Hematopoietic multipotent progenitor cell treated with erythropoietin and hydrocortisone succinate and interleukin-3 and kit ligand, for 4 days (in vitro differentiated cells): ENCODE measurements at regions not wholly inside any gene's neighbourhood (a gene's known extent, or its start where the extent isn't known, plus 50 kb on each side); places are given as distances from the start of the nearest gene placed in this dataset.

Experiments
- DNase-seq: peaks from one replicate; pipeline ENCODE4 v3.0.0-alpha.2; 2015

GRCh38 chr15:88707771-88708654 lies 69.2 kb downstream of the ISG20 start:
- DNase-seq, result no peak

DNA sequence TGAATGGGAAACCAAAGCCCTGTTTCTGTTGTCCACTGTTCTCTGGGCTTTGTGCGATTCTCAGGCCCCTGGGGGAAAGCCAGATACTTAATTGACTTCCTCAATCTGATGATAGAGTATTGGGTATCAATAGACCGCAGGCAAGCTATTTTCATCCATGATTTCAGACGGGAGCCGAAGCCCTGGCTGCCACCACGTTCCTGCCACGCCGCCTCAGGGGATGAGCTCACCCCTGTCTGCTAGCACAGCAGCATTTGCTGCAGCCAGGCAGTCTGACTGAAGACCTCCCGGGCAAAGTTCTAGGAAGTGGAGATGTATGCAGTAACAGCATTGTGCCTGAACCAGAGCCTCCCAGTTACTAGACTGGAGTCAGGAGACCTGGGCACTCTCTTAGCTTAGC lies 69.8 kb downstream of the ISG20 start:
- DNase-seq, result no peak

DNA sequence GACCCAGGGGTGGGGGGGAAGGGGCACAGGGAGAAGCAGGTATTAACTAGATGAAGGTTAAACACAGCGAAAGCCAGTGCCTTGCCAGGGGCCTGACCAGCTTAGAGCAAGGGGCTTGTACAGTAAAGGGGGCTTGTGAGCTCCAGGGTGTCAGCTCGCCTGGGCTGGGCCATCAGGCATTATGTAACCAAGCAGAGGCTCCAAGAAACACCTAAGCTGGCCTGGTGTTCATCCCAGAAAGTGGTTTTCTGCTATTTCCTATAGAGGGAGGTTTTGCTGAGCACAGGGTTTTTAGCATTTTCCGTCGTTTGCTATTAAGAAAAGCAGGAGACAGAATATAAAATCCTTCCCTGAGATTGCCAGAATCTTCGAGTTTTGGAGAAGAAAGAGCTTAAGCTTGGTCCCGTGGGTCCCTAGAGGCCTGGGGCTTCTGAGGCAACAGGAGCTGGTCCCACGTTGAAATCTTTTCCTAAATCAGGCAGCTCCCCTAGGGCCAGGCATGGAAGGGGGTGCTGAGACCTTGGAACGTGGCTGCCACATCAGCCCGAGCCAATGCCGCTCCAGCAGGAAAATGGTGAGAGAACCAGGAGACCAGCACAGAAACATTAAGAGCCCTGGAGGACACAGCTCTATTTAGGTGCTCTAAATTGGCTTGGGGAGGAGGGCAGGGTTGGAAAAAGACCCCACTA lies 71.4 kb downstream of the ISG20 start:
- DNase-seq, result no peak

DNA sequence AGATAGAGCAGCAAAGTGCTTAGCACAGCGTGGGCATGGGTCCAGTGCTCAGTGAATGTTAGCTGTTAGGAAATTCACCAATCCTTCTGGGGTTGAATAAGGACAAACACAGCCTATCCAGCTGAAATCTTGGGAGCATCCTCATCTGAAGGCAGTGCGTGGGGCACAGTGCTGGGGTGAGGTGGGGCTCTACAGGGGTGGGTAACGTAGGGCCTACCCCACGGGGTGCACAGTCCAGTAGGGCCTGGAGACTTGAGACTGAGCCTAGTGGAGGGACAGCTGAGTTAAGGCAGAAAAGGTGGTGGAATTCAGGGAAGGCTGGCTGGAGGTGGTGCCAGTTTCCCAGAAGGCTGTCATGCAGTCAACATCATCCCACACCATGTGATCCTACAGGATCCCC lies 73.0 kb downstream of the ISG20 start:
- no peak for DNase-seq

- DNase-seq, result no peak
These were observed 76.1 kb downstream of the ISG20 start for GRCh38 chr15:88714782-88715372.

DNA sequence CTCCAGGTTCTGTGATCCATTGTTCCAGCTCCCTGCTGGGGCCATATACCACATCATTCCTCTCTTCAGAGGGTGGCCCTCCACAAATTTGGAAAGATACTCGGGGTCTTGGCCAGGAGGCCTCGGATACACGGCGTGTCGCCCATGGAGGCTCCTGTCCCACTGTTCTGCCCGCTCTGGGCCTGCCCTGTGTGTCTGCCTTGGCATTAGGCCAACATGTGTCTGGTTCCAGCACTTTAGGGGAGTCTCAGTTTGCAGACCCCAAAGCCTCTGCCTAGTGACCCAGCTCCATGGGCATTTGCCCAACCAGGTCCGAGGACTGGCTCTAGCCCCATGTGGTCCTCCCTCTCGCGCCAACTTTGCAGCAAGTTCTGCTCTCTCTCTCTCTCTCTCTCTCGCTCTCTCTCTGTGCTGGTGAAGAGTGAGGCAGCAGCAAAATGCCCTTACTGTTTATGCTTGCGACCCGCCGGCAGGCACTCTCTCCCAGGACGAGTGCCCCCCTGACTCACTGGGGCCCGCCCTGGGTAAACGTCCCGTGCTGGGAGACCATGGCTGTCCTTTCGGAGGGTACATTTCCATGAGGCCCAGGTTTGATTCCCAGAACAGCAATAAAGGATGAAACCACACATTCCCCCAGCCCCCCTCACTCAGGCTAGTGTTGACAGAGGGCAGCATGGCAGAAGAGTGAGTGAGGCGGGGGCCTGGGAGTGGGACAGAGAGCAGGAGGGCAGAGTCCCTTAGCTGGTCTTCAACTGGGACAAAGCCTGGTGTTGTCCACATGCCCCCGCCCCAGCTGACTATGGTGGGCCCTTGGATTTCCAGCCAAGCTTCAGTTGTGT lies 77.9 kb downstream of the ISG20 start:
- no peak for DNase-seq

DNA sequence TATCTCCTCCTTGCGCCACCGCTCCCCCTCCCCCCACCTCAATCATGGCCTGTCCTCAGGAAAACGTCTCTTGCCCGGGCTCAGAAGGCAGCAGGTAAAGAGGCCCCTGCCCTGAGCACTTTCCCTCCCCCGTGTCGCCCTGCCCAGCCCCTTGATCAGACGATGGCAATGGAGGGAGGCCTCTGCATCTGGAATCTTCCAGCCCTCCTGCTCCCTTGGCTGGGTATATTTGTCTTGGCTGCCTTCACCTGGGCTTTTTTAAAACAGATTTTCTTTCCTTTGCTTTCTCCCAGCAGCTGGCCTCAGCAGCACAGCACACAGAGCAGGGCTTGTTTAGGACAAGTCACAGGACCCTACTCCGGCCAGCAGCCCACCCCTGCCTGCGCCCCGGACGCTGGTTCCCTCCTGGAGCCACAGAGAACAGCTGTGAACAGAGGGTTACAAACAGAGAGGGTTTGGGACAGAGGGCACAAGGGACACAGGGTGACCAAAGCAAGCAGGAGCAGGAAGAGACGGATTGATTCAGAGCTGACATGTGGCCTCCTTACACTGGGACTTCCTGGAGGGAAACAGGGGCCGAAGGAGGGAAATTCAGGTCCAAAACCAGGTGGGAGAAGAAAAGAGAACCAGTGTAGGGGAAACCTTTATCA lies 78.7 kb downstream of the ISG20 start:
- no peak for DNase-seq

- DNase-seq, result no peak
These were observed 79.9 kb downstream of the ISG20 start for GRCh38 chr15:88718731-88719130.

GRCh38 chr15:88719654-88720053 lies 80.8 kb downstream of the ISG20 start:
- no peak for DNase-seq

DNA sequence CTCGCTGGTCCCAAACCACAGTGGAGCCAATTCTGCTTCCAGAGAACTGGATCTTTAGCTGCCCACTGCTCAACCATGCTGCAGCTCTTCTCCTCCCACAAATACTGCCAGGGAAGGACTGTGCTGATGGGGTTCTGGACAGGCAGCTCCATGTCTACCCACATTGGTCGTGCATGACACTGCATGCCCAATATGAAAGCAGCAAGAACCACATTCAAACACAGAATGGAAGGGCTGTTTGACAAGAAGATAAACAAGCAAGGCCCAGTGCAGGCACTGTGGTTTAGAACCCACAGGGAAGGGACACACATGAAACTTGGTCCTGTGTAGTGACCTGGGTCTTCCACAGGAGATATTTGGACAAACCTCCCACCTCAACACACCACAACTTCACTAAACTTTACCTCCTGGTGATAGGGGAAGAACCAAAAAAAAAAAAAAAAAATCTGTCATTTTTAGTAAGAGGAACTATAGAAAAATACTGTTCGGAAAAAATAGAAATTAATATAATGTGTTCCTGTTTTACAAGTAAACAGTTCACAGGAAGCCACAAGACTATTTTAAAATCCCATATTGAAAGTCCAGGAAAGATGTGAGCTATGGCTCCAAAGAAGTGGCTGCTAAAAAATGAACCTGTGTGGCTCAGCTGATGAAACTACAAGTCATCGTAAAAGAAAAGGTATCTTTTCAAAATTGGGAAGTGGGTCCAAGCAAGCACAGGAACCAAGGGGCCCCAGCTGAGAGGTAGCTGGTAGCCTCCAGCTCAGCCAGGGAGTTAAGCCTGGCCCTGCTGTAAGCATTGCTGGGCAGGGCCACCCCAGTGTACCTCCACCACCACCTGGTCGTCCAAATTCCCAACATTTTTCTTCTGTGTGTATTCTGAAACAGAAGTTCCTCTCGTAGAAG lies 77.7 kb upstream of the ACAN start:
- DNase-seq, result peak; percentile 10

DNA sequence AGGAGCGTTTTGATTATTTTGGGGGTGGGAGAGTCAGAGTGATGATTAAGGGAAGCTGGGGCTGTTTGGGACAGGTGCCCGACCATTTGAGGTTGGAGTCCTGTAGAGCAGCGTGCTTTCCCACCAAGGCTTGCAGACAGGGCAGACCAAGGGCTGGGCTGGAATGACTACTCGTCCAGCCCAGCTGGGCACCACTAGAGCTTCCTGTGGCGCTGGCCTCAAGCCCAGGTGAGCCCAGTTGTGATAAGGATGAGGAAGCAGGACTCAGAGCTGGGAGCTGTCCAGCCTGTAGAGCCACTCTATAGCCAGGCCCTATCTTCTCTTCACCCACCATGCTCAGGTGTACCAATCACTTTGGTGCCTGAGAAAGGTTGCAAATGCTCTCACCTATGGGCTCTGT lies 75.8 kb upstream of the ACAN start:
- no peak for DNase-seq

- DNase-seq, result no peak
These were observed 73.7 kb upstream of the ACAN start for GRCh38 chr15:88729581-88729980.

DNA sequence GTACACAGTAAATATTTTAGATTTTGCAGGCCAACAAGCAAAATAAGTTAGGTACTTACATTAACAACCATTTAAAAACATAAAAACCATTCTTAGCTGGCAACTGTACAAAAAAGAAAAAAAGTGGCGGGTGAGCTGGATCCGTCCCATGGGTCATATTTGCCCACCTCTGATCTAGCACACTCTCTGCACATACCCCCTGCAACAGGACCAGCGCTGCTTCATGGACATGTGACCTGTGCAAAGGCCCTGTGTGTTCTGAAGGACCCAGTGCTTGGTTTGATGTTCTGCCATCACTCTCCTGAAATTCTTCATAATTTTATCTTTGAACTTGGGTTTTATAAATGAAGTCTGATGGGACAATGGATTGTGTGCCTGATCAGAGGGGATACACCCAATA lies 72.5 kb upstream of the ACAN start:
- no peak for DNase-seq

GRCh38 chr15:88735212-88735611 lies 68.0 kb upstream of the ACAN start:
- no peak for DNase-seq

GRCh38 chr15:88736204-88736603 lies 67.0 kb upstream of the ACAN start:
- no peak for DNase-seq

DNA sequence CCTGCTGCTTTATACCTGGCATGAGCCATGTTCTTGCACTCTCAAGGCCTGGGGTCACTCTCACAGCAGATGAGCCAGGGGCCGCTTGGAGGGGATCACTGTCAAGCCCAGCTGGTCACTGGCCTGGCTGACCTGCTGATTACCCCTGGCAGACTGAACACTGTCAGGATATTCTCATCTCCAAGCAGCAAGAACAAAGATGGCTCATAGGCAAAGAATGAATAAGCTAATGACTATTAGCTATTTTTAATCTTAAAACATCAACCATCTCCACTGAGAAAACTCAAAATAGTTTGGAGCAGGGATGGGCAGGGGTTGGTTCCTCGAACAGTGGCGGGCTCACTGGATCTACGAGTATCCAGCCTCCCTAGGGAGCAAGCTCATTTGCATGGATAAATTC lies 64.4 kb upstream of the ACAN start:
- no peak for DNase-seq

- no peak for DNase-seq
These were observed 63.7 kb upstream of the ACAN start for GRCh38 chr15:88739541-88739940.

GRCh38 chr15:88740356-88740755 lies 62.9 kb upstream of the ACAN start:
- DNase-seq, result no peak

GRCh38 chr15:88741046-88741445 lies 62.2 kb upstream of the ACAN start:
- DNase-seq, result no peak

- DNase-seq, result no peak
These were observed 61.6 kb upstream of the ACAN start for GRCh38 chr15:88741671-88742070.

DNA sequence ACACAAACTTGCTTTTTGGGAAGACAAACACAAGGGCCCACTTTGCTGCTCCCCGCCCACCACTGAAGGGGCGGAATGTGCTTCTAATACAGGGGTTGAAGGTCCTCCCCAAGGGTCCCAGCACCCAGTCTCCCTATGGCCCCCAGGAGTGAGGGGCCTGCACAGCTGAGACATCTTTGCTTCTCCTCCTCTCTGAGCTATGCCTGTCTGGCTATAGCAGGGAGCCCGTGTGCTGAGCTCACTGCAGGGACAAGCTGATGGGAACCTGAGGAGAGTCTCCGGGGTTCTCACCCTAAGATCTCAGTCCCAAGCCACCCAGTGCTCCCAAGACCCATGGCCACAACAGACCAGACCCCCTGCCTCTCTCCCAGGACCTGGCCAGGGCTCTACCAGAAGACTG lies 61.1 kb upstream of the ACAN start:
- DNase-seq, result no peak
